ENCODE measurements at regions not wholly inside any gene's neighbourhood (a gene's known extent, or its start where the extent isn't known, plus 50 kb on each side); places are given as distances from the start of the nearest gene placed in this dataset.
"Not testable (repeated sequence)": the region's sequence is repeated elsewhere in the genome, so short reads cannot be mapped to it uniquely, and the experiment has no call there.

DNA sequence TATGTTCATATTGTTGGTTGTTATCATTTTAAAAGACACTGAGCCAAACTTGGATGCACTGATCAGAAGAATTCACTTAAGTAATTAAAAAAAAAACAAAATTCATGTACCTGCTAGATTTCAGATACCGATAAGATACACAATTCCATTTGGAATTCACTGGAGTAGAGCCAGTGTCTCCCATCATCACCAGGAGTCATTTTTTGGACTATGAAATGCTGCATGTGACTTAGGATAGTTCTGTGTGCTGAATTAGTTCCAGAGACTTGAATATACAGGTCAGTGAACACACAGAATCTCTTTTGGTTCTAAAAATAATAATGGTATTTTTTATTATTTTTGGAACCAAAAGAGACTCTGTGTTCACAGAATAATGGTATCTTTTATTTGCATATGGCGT is 482.6 kb upstream of the PIK3R1 start:
- DNase-seq = no peak

DNA sequence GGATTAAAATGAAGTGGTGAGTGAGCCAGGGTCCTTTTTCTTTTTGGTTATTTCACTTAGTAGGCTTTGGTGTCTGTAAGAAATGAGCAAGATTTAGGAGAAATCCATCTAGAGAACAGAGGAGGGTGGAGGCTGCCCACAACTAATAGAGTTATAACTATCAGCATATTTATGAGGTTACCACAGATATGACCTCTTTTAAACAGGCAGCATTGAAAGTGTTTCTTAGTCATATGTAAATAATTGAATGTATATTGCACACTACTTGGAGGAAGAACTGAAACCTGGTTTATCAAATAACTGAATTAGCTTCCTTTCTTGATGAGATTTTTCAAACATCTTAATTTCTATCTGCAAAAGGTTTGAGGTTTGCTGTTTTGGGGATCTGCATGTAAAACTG is 483.1 kb upstream of the PIK3R1 start:
- no peak for DNase-seq

DNA sequence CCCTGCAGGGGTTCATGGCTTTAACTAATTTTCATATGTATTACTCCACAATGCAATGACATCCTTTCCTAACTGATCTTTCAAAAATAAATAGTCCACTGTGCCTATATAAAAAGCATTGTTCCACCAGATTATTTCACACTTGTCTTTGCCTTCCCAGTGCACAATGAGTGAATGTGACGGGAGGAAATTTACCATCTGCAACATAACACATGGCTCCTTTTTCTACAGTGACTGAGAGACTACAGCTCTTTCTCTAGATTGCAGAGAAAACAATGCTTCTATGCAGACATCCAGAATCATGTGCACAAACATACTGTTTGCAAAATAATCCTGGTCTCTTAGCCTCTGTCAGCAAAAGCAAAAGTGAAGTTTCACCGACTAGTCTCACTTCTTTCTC is 483.7 kb upstream of the PIK3R1 start:
- no peak for DNase-seq

DNA sequence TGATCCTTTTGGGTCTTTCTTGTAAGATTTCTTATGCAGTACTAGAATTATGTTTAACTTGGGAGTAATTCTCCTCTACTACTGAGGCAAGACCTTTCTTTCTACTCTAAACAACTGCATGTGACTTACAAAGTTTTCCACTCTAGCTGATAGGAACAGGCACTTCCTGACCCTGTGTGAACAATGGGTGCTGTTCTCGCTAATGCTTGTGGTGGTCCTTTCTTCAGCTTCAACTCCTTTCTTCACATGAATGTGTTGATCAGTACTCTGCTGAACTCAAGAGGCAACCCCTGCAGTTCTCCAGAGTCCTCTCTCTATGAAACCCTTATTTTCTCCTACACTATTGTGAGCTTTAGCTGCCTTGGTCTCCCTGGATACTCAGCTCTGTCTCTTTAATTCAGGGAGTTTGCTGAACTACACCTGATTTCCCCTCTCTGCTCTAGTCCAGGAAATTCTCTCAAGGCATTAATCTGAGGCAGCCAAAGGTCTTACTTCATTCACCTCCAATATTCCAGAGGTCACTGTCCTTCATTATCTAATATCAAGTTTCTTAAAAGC is 484.6 kb upstream of the PIK3R1 start:
- no peak for DNase-seq

DNA sequence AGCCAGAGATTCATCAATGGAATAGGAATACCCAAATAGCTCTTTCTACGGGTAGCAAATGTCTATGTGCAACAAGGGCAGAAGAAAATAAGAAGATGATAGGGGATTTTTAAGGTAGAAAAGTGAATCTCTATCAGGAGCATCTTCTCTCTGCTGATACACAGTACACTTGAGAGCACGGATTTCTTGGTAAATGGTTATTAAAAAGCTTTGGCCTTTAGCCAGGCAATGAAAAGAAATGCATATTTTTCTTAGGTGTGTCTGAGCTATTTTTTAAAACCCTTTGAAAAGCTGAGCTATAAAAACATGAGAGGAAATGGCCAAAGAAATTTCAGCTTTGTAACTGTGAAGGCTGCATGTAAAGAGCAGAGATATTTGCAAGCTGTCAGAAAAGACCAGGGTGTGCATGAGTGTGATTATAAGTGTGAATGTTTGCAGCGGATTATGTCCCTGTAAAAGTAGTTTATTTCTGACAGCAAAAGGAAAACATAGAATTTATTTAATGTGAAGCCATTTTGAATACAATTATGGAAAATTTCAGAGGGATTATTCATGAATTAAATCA is 487.1 kb upstream of the PIK3R1 start:
- DNase-seq = no peak

DNA sequence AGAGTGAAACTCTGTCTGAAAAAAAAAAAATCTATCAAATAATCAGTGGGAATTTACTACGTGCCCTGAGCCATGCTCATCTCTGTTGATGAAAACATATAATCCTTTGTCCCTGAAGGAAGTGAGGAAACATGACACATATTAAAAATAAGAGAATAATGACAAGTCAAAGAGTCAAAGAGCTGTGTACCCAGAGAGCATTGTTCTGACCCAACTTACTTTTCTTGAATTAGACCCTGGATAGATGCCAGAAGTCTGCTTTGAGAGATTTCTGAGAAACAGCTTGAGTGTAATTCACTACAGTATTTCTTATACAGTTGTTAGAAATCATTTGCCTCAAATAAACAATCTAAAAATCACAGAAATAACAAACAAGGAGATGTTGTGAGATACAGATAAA is 490.0 kb upstream of the PIK3R1 start:
- no peak for DNase-seq

DNA sequence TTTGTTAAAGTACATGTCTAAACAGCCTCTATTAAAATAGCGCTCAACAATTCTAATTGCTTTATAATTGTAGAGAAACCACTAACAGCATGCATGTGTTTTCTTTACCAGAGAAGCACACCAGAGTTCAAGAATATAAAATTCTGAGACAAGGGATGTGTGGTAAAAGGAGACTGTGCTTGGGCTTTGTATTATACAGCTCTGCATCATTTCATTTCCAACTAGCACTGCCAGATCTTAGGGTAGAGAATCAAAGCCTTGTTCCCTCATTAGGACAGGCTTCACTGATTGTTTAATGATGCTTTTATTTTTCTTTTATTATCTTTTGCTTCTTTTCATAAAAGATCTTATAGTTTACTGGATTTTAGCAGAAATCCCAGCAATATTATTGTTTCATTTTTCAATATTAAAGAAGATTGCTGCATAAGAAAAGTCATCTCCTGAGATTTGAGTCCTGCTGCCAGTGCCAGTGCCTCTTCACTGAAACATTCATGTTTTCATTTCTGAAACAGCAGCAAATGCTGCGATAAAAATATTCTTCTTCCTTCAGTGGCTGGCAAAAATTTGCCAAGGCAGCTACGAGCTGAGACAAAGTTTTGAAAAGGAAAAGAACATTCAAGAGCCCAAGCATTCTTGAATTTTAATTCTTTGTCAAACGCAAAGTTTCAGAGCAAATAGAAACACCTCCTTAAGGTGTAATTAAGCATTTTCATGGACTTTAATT is 491.0 kb upstream of the PIK3R1 start:
- DNase-seq = no peak

DNA sequence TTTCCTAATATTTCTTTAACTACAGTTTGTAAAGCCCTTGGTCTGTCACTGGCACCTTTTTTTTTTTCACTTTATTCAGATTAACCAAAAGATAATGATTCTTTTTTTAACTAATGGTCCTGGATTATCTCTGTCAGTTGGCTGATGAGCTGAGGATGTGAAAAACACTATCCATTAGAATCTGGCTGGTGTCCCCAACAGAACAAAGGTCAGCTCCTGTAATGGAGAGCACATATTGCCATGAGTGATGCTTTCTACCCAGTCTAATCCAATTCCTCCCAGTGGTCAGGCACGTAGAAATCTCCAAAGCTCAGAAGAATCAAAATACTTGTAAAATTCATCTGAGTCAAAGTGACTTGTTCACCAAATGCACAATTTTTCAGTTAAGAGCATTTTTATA is 491.7 kb upstream of the PIK3R1 start:
- DNase-seq = no peak

DNA sequence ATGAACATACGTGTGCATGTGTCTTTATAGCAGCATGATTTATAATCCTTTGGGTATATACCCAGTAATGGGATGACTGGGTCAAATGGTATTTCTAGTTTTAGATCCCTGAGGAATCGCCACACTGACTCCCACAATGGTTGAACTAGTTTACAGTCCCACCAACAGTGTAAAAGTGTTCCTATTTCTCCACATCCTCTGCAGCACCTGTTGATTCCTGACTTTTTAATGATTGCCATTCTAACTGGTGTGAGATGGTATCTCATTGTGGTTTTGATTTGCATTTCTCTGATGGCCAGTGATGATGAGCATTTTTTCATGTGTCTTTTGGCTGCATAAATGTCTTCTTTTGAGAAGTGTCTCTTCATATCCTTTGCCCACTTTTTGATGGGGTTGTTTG is 493.0 kb upstream of the PIK3R1 start:
- not testable (repeated sequence) for DNase-seq

DNA sequence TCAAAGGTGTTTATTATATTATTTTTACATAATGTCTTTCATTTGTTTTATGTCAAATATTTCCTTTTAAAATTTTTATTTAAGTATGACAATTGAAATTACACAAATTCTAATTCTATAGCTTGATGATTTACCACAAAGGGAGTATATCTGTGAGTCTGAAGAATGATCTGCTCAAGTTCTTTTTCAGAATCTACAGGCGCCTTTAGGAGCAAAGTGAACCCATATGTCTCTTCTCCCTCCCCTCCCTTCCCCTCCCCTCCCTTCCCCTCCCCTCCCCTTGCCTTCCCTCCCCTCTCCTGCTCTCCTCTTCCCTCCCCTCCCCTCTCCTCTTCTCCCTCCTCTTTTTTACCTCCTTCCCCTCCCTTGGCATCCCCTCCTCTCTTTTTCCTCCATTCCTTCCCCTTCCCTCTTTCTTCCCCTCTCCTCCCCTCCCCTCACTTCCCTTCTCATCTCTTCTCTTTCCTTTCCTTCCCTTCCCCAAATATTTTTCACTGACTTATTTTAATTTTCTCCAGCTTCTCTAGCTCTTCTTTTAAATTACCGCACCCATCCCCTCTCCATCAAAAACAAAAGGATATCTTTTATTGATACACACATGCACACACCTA is 495.3 kb upstream of the PIK3R1 start:
- DNase-seq = no peak

DNA sequence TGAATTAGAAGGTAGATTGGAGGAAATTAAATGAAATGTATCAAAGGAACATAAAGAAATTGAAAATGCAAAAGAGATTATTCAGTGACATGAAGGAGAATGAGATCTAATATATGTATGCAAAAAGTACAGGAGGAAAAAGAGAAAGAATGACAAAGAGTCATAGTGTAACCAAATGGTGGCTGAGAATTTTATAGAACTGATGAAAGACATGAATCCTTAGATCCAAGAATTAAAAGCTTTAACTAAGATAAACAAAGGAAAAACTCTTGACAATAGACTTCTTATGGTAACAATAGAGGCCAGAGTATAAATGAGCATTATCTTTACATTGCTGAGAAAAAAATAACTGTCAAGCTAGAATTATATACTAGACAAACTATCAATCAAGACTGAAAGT is 505.4 kb upstream of the CD180 start:
- no peak for DNase-seq

DNA sequence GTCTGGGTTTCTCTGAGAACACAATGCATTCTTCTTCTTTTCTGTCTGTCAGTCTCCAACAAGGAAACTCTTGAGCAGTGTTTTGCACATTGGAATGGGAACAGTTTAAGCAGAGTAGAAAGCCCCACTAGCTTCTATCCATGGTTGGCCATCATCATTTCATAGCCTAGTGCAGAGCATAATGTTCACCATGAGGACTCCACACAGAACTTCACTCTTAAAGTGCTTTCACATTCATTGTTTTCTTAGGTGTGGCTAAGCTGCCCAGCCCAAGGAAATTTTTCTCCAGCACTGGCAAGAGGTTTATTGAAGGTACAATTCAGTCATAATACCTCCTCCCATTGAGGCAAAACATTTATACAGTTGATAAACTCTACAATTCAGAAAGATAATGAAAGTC is 503.0 kb upstream of the CD180 start:
- no peak for DNase-seq

DNA sequence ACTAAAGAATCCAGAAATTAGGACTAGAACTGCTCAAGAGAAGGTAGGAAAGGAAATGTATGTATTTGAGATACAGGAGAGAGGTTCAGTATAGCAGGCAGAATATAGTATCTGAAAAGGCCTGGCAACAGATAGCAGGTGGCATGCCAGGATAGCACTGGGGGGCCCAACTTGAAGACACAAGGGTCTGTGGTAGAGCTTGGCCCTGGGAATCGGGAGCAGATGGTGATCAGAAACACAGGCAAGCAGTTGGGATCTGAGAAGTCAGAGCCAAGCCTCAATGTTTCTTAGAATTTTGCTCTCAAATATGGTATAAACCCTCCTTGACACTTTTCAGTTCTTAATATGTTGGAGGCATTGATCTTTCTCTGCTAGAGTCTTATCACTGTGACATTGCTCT is 499.8 kb upstream of the CD180 start:
- DNase-seq = no peak

DNA sequence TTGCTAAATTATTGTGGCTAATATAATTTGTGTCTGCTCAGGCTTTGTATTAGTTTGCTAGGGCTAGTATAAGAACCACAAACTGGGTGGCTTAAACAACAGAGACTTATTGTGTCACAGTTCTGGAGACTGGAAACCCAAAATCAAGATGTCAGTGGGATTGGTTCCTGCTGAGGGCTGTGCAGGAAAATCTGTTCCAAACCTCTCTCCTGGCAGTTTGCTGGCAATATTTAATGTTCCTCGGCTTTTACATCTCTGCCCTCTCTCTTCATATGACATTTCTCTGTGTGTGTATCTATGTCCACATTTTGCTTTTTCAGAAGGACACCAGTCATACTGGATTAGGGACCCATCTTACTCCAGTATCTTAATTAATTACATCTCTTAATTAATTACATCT is 498.8 kb upstream of the CD180 start:
- no peak for DNase-seq

DNA sequence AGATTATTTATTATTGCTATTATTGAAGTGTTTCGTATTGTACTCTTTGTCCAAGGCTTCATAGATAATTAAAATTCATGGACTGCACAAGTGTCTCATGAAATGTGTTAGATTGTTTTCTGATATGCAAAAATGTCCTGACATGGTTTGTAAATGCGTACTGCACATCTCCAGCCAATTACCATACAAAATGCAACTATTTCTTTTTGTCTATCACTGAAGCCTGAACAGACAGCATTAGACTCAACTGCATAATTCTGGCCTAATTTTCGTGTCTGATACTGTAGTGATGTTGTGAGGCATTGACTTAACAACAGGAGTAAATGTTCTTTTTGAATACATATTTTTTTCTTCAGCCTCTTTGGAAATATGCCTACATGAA is 498.2 kb upstream of the CD180 start:
- no peak for DNase-seq

DNA sequence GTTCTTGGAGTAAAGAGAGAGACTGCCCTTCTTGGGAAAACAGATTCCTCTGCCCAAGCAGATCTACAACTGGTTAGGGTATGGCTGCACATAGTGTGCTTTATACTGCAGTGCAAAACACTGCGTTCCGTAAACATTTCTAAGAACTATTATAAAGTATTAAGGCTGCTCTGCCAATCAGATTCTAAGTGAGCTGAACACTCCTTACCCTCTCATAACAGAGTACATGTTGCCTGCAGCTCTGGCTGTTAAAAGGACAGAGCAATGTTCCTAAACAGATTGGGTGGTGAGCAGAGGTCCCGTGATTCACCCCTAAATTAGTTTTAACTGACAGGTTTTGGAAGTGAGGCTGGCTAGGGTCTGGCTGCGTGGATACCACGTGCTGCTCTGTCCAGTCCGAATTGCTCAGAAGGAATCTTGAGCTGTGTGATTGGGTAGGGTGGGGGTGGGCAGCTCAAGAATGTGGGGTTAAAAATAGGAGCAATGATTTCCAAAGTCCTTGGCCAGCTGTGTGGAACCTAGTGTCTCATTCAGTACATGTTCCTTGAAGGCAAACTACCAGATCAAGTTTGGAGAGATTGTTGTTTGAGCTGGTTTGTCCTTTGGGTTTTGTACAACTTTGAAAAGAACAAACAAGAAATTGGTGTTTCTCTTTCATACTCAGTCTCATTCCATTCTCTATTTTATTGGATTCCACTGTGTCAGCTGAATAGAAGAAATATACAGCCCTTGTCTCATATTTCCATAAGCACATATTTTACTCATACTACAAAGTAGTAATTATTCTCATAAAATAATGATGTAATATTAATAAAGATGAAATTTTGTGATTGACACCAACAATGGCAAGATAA is 497.6 kb upstream of the CD180 start:
- no peak for DNase-seq

DNA sequence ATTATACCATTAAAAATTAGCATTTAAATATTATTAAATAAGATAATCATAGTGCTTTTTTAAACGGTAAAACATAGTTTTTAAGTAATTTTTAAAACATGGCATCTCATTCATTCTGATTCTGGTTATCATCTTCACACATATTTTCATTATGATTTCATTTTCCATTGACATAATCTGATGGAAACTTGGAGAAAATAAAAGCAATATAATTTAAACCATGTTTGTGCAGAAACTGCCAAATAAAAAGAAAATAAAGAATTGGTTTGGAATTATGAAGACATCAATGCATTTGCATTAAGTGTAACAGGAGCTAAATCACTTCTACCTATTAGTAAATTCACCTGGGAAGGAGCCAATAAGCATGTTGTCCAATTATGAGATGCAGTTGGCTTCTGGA is 490.1 kb upstream of the CD180 start:
- DNase-seq = no peak

DNA sequence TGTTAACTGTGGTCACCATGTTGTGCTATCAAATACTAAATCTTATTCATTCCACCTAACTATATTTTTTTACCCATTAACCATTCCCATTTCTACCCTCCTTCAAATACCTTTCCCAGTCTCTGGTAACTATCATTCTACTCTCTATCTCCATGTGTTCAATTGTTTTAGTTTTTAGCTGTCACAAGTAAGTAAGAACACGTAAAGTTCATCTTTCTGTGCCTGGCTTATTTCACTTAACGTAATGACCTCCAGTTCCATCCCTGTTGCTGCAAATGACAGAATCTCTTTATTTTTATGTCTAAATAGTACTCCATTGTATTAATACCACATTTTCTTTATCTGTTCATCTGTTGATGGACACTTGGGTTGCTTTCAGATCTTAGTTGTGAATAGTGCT is 485.1 kb upstream of the CD180 start:
- no peak for DNase-seq

DNA sequence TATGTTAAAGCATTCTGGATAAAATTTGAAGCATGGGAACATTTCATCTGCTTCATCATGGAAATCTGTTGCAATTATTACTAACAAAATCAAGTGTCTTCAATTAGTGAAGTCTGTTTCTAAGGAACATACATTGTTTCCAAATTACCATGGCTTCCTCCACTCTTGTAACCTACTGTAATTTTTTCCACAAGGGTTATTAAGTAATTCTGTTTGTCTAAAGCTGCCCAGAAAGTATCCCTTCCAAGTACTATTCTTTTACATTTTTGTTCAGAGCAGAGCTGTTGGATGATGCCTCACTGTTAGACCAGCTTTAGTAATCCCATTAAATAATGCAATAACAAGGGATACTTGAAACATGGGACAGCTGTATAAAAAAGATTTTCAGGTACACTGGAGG is 483.5 kb upstream of the CD180 start:
- DNase-seq = no peak

DNA sequence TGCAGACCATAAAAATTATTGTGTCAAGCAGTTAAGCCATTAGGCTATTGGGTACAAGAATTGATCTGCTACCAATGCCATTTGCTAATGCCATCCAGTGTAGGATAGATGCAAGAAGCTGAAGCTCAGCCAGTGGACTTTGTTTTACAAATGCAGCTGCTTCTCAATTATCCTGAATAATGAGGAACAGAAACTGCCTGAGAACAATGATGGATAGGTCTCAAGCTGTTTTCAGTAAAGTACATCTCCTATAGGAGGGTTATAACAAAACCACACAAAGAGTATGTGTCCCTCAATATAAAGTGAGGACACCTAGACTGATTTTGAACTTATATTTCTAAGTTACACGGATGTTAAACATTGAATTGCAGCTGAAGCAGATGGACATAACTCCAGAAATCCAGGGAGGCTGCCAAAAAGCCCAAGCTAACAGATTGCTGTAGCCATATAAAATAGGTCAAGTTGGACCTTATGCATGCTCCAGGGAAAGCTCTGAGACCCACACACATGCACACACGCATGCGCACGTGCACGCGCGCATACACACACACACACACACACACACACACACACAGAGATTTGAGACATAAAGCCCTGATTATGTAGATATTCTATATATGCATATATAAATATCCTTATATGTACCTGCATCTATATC is 482.7 kb upstream of the CD180 start:
- DNase-seq = no peak

DNA sequence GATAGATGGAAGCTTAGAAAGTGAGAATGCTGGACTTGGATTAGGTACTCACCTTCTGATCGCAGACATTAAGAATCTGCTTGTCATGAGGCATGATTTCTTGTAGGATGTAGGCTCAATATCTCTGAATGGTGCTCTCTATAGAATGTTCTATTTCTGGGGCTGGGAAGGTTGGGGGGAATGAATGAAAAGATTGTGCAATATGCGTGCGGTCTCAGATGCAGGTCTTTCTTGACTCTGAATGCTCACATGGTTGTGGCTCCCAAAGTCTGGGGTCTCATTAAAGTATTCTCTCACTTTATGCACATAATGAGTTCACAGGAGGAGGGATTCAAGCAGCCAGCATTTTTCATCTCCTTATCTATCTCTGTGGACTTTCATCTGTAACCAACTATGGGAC is 482.0 kb upstream of the CD180 start:
- DNase-seq = no peak

DNA sequence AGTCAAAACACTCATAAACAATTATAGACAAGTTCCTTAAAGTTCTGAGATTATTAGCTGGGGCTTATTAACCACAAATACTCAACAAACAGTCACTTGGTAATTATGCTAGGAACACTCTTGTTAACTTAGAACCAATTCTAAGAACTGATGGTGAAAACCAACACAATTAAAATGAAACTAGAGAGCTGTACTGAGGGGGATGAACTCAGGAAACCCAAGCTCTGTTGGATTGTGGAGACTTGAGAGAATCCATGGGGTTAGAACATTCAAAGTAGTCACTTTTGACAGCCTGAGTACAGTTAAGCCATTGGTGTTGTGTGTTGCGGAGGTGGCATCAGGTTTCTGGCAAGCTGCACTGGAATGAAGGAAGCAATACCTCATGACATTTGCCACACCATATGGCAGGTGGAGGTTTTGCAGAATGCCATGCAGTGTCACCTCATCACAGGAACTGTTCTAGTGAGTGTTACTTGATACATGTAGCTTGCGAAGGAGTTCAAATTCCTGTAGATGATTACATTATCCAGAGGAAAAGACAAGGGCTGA is 480.9 kb upstream of the CD180 start:
- no peak for DNase-seq

DNA sequence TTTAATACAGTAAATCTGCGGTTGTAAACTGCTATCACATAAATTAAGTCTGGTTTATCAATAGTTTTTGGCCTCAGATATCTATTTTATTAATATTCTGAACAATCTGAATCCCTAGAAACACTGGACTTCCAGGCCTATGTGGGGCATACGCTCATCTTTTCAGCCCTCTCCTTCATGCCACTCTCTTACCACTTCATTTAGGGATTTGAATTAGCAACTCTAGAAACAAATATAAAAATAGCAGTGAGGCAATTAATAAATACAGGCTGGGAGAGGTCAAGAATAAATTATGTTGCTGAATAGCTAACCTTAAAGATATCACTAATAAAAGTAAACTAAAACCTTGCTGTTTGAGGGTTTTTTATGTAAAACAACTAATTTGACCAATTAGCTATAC is 480.3 kb upstream of the CD180 start:
- DNase-seq = no peak

All from CD4-positive, alpha-beta T cell treated with Interleukin-21 for 1 hour (primary cell).